ENCODE measurements at regions not wholly inside any gene's neighbourhood (a gene's known extent, or its start where the extent isn't known, plus 50 kb on each side); places are given as distances from the start of the nearest gene placed in this dataset.

- Histone ChIP-seq H3F3A (ENCODE audit: control insufficient read depth, insufficient read depth) (no peaks in the 10 kb centered on the region), H3K9me2 (replicated peaks; ENCODE audit: control insufficient read depth, low read length) (no peaks in the 10 kb centered on the region), H3K4me3 (ENCODE audit: low read length) (no peak overlapping the region), H3K27me3 (ENCODE audit: control insufficient read depth, low read length) (peaks cover 3% of the 10 kb centered on the region; the same call in 1 of the 2 replicates), H3K4me1 (ENCODE audit: control insufficient read depth, low read length) (no peaks in the 10 kb centered on the region), H4K20me1 (ENCODE audit: control insufficient read depth, insufficient read depth, low read depth, low read length) (no peaks in the 10 kb centered on the region), H3K9me3 (ENCODE audit: control insufficient read depth, insufficient read depth, low read length) (no peaks in the 10 kb centered on the region), H3K27ac (ENCODE audit: low read depth, low read length) (no peak overlapping the region), H3K4me2 (ENCODE audit: low read length) (no peak overlapping the region), H3K36me3 (ENCODE audit: control insufficient read depth, low read length) (no peaks in the 10 kb centered on the region), H3K79me2 (ENCODE audit: control insufficient read depth, low read length) (no peaks in the 10 kb centered on the region)
- TF ChIP-seq CTCF (IDR thresholded peaks at IDR 0.05; ENCODE audit: low read depth, low read length, poor library complexity, severe bottlenecking) (no peak), EZH2phosphoT487 (IDR thresholded peaks at IDR 0.05; ENCODE audit: borderline replicate concordance, low read length) (no peak)
Measured at GRCh38 chr1:30411206-30411605, 312.2 kb downstream of the MATN1 start.

GRCh38 chr1:30410153-30410851, 313.1 kb downstream of the MATN1 start:
- Histone ChIP-seq H4K20me1 (ENCODE audit: control insufficient read depth, insufficient read depth, low read depth, low read length) (no peaks in the 10 kb centered on the region), H3K9me2 (replicated peaks; ENCODE audit: control insufficient read depth, low read length) (no peaks in the 10 kb centered on the region), H3K4me1 (ENCODE audit: control insufficient read depth, low read length) (no peaks in the 10 kb centered on the region), H3K79me2 (ENCODE audit: control insufficient read depth, low read length) (no peaks in the 10 kb centered on the region), H3K4me3 (ENCODE audit: low read length) (no peak overlapping the region), H3K27me3 (ENCODE audit: control insufficient read depth, low read length) (peaks cover 3% of the 10 kb centered on the region; the same call in 1 of the 2 replicates), H3K9me3 (ENCODE audit: control insufficient read depth, insufficient read depth, low read length) (no peaks in the 10 kb centered on the region), H3K27ac (ENCODE audit: low read depth, low read length) (no peak overlapping the region), H3K36me3 (ENCODE audit: control insufficient read depth, low read length) (no peaks in the 10 kb centered on the region), H3F3A (ENCODE audit: control insufficient read depth, insufficient read depth) (no peaks in the 10 kb centered on the region), H3K4me2 (ENCODE audit: low read length) (no peak overlapping the region)
- TF ChIP-seq EZH2phosphoT487 (IDR thresholded peaks at IDR 0.05; ENCODE audit: borderline replicate concordance, low read length): no peak
- TF ChIP-seq CTCF (IDR thresholded peaks at IDR 0.05; ENCODE audit: low read depth, low read length, poor library complexity, severe bottlenecking): no peak

GRCh38 chr1:30409476-30410152, 313.8 kb downstream of the MATN1 start:
- Histone ChIP-seq H3K9me2 (replicated peaks; ENCODE audit: control insufficient read depth, low read length) (no peaks in the 10 kb centered on the region), H3K4me2 (ENCODE audit: low read length) (no peak overlapping the region), H3K79me2 (ENCODE audit: control insufficient read depth, low read length) (no peaks in the 10 kb centered on the region), H3F3A (ENCODE audit: control insufficient read depth, insufficient read depth) (no peaks in the 10 kb centered on the region), H3K4me3 (ENCODE audit: low read length) (no peak overlapping the region), H3K9me3 (ENCODE audit: control insufficient read depth, insufficient read depth, low read length) (no peaks in the 10 kb centered on the region), H3K36me3 (ENCODE audit: control insufficient read depth, low read length) (no peaks in the 10 kb centered on the region), H3K27ac (ENCODE audit: low read depth, low read length) (no peak overlapping the region), H3K27me3 (ENCODE audit: control insufficient read depth, low read length) (peaks cover 5% of the 10 kb centered on the region; the same call in 1 of the 2 replicates), H3K4me1 (ENCODE audit: control insufficient read depth, low read length) (no peaks in the 10 kb centered on the region), H4K20me1 (ENCODE audit: control insufficient read depth, insufficient read depth, low read depth, low read length) (no peaks in the 10 kb centered on the region)
- TF ChIP-seq CTCF (IDR thresholded peaks at IDR 0.05; ENCODE audit: low read depth, low read length, poor library complexity, severe bottlenecking) (no peak), EZH2phosphoT487 (IDR thresholded peaks at IDR 0.05; ENCODE audit: borderline replicate concordance, low read length) (no peak)
